Choroid plexus epithelial cell (primary cell): ENCODE measurements at regions not wholly inside any gene's neighbourhood (a gene's known extent, or its start where the extent isn't known, plus 50 kb on each side); places are given as distances from the start of the nearest gene placed in this dataset.
A peak's percentile ranks its signal among the peaks of the same experiment; 100 is the strongest.

ENCODE experiments used
- DNase-seq: peaks from one replicate; pipeline ENCODE4 v3.0.0-alpha.2; 2010; ENCODE audit warnings: low read depth
- H3K4me3 ChIP-seq: 2 replicates; pipeline ENCODE4 v1.5.1; 2011; ENCODE audit warnings: low read depth, mild to moderate bottlenecking, control low read depth, low read length, moderate library complexity
- TF ChIP-seq, protein P1 (sequence below): conservative IDR thresholded peaks from 2 replicates; pipeline ENCODE4 v1.5.1; 2011; ENCODE audit warnings: low read depth, mild to moderate bottlenecking, control low read depth, inconsistent platforms, low read length, moderate library complexity

DNA sequence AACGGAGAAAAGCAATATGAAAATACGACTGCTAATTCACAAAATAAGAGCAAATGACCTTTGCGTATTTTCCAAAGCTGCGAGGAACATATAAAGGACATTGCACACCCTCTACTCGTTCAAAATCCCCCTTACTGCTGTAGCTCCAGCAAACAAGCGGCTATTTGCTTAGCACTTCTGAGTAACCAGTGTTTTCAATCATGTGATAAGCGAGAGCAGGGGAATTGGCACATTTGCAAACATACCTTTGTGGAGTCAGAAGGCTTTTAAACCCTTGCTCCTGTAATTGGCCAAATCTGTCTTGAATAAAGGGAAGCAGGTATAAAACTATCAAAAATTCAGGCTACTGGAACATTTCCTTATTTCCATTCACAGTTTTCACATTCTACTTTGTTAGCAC, 610.2 kb downstream of the UBE2NL start:
- DNase-seq = no peak
- H3K4me3 ChIP-seq = no peak overlapping the region
- TF ChIP-seq, protein P1, sequence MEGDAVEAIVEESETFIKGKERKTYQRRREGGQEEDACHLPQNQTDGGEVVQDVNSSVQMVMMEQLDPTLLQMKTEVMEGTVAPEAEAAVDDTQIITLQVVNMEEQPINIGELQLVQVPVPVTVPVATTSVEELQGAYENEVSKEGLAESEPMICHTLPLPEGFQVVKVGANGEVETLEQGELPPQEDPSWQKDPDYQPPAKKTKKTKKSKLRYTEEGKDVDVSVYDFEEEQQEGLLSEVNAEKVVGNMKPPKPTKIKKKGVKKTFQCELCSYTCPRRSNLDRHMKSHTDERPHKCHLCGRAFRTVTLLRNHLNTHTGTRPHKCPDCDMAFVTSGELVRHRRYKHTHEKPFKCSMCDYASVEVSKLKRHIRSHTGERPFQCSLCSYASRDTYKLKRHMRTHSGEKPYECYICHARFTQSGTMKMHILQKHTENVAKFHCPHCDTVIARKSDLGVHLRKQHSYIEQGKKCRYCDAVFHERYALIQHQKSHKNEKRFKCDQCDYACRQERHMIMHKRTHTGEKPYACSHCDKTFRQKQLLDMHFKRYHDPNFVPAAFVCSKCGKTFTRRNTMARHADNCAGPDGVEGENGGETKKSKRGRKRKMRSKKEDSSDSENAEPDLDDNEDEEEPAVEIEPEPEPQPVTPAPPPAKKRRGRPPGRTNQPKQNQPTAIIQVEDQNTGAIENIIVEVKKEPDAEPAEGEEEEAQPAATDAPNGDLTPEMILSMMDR = no peak

DNA sequence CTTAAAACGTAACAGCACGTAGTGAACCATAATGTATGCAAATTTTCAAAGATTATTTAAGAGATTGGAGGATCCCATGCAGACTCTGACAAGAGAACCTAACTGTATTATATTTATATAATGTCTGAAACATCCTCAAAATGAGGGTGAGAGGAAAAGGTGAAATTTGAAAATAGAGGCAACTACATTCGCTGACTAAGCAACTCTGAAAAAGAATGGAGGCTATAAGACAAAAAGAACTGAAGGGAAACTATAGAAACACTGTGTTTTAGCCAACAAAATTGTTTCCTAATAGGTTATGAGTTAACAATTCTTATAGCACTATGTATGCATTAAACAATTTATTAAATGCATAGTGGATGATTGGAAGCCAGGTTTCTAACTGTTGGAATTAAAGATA, 648.0 kb downstream of the UBE2NL start:
- DNase-seq = no peak
- H3K4me3 ChIP-seq = no peak overlapping the region
- TF ChIP-seq, protein P1 = no peak

DNA sequence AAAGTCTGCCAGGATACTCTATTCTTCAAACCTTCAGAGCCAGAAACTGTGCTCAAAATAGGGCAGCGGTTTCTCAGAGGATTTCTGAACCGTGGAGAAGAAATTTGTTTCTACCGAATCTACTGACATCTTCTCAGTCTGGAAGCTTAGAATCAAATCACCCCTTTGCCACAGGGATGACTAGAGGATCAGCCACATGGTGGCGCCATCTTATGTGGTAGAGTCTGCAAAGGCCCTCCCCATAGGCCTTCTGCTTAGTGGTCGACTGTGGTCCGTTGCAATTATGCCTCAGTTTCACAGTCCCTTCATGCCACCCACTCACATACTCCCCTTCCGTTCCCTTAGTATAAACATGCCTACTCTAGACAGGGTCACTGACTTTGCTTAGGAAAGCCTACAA, 680.7 kb upstream of the SPANXN1 start:
- no peak for DNase-seq
- TF ChIP-seq, protein P1 = no peak
- no peak overlapping the region for H3K4me3 ChIP-seq

DNA sequence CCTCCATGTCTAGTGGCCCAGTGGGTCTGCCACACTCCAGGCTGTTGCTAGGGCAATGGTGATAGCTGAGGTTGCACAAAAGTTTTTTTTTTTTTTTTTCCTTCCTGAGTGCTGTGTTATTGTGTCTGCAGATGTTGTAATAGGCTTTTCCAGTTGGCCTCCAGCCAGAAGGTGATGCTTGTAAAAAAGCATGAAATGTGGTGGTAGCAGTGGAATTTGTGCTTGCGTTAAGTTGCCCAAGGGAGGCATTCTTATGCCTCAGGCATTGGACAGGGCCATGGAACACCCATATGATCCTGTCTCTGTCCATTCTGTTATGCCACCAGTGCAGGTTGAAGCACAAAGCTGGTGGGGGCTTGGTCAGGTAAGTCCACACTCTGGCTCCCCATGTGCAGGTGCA, 660.5 kb upstream of the SPANXN1 start:
- TF ChIP-seq, protein P1 = no peak
- peak; percentile 2 for DNase-seq
- no peak overlapping the region for H3K4me3 ChIP-seq

DNA sequence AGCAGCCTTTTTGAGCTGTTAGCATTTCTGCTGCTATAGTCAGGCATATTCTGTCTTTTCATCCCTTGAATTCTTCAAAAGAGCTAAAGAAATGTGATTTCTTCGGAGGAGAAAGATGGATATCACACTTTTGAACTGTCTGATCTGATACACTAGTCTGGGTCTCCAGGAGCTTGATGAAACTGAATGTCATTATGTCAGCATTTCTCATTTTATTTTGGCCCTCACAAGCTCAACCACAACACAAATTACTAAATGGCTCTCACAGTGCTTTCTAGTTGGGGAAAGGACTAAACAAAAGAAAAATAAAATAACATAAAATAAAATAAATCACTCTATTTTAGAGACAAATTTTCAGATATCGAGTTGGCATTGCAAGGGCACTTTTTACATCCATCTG, 655.3 kb upstream of the SPANXN1 start:
- no peak overlapping the region for H3K4me3 ChIP-seq
- TF ChIP-seq, protein P1 = no peak
- DNase-seq = no peak

DNA sequence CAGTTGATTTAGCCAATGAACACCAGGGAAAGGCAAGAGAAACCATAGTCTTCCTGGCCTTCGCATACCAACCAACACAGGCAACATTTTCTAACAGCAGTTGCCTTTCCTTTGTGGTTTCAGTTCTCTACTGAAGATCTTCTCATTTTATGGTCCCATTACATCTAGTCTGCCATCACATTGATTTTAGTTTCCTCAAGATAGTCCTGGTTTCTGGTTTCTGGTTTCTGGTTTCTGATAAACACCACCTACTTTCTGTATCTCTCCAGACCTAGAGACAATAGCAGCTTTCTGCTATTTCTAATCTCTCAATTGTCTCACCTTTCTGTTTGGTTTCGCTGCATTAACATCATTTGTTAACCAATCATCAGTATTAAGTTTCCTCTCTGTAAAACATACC, 646.3 kb upstream of the SPANXN1 start:
- TF ChIP-seq, protein P1 = no peak
- no peak overlapping the region for H3K4me3 ChIP-seq
- no peak for DNase-seq

DNA sequence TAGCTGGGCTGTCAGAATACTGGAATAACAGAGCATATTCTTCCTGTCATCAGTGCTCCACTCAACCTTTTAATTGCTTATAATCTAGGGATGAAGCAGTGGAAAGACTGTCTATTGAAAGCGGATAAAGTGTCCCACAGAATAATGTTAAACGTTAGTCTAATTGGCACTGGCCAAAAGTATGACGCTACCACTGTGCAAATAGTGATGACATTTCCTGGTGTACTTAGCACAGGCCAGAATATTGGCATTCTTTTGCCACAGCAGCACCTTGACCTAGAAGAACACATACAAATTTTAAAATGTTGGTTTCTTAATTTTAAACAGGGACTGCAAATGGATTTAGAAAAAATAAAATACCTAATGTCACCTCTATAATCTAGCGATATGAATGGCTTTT, 635.2 kb upstream of the SPANXN1 start:
- TF ChIP-seq, protein P1 = no peak
- H3K4me3 ChIP-seq = no peak overlapping the region
- no peak for DNase-seq
